IMR-90 (cell line): ENCODE measurements at regions not wholly inside any gene's neighbourhood (a gene's known extent, or its start where the extent isn't known, plus 50 kb on each side); places are given as distances from the start of the nearest gene placed in this dataset.

Experiments used
- CEBPB ChIP-seq: IDR thresholded peaks from 2 replicates; pipeline ENCODE4 v1.6.1; 2012; ENCODE audit warnings: low read depth, low read length, improper control_type of control experiment
- CHD1 ChIP-seq: IDR thresholded peaks from 2 replicates; pipeline ENCODE4 v1.6.1; 2012; ENCODE audit warnings: low read depth, low read length, improper control_type of control experiment
- CTCF ChIP-seq: conservative IDR thresholded peaks from 2 replicates; pipeline ENCODE4 v1.5.1; 2012; ENCODE audit warnings: mild to moderate bottlenecking, low read depth, low read length, improper control_type of control experiment
- ELK1 ChIP-seq: fragments of 150-350 bp; IDR thresholded peaks from 2 replicates; pipeline ENCODE4 v1.6.1; 2016; ENCODE audit warnings: low read depth, mild to moderate bottlenecking, low read length, moderate library complexity, borderline replicate concordance
- POLR2A ChIP-seq: IDR thresholded peaks from 2 replicates; pipeline ENCODE4 v1.6.1; 2012; ENCODE audit warnings: mild to moderate bottlenecking, low read depth, low read length
- RAD21 ChIP-seq: IDR thresholded peaks from 2 replicates; pipeline ENCODE4 v1.6.1; 2012; ENCODE audit warnings: low read length, improper control_type of control experiment
- RCOR1 ChIP-seq: IDR thresholded peaks from 2 replicates; pipeline ENCODE4 v1.6.1; 2012; ENCODE audit warnings: mild to moderate bottlenecking, low read length, improper control_type of control experiment; ENCODE audit not compliant: insufficient replicate concordance

- TF ChIP-seq CTCF (no peak), CEBPB (no peak), RAD21 (no peak), CHD1 (no peak), ELK1 (no peak), POLR2A (no peak), RCOR1 (no peak)
These were observed 91.8 kb upstream of the ALDH1A3 start for GRCh38 chr15:100787567-100788417.
